Stimulated activated CD8-positive, alpha-beta memory T cell treated with anti-CD3 and anti-CD28 coated beads, Interleukin-4, amount 100 ng/mL, for 4 hours (primary cell): ENCODE measurements at regions not wholly inside any gene's neighbourhood (a gene's known extent, or its start where the extent isn't known, plus 50 kb on each side); places are given as distances from the start of the nearest gene placed in this dataset.
"Not testable (repeated sequence)": the region's sequence is repeated elsewhere in the genome, so short reads cannot be mapped to it uniquely, and the experiment has no call there.

ENCODE experiments used
- DNase-seq, 2 donors: peaks; one replicate each; pipeline ENCODE4 v3.0.0-alpha.2; 2020; ENCODE audit warnings: low read depth in 2 of 2, low spot score in 1 of 2

DNA sequence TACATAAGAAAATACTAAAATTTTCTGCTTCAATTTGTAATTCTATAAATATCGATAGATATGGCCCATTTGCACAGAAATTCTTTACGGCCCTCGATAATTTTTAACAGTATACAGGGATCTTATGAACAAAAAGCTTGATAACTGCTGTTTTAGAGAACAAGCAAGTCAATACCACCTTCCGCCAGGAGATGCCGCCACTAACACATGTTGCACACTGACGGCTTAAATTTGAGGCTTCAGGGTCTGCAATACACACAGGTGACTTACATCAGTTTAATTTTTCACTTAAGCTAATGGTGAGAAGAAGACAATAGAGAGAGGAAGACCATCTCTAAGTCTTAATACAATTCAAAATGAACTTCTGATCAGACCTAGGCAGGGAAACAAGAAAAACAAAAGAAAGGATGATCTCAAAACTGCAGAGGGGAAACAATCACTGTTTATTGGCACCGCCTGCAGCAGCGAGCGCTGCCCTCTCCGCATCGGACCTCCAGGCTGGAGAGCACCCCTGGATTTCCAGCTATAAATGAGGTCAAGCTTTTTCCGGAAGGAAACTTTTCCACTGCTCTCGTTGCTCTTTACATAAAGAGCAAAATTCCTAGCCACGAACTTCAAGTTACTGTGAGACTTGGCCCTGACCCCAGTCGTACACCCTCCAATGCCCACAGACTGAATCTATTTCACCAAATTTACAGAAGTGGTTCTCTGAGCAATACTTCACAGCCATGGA is 53.9 kb downstream of the OTOR start:
- DNase-seq = peak in 1 of 2 donors; percentile 25

DNA sequence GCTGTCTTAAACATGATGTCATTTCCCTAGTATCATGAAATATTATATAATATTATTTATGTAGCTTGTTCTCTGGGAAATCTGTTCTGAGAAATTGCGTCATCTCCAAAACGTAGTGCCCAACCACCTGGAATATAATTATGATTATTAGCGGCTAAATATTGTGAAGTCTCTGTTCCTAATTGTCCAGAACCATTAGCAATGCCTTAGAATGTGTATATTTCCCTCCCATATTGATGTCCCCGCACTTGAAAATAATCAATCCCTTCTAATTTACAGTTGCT is 54.4 kb downstream of the OTOR start:
- no peak for DNase-seq

DNA sequence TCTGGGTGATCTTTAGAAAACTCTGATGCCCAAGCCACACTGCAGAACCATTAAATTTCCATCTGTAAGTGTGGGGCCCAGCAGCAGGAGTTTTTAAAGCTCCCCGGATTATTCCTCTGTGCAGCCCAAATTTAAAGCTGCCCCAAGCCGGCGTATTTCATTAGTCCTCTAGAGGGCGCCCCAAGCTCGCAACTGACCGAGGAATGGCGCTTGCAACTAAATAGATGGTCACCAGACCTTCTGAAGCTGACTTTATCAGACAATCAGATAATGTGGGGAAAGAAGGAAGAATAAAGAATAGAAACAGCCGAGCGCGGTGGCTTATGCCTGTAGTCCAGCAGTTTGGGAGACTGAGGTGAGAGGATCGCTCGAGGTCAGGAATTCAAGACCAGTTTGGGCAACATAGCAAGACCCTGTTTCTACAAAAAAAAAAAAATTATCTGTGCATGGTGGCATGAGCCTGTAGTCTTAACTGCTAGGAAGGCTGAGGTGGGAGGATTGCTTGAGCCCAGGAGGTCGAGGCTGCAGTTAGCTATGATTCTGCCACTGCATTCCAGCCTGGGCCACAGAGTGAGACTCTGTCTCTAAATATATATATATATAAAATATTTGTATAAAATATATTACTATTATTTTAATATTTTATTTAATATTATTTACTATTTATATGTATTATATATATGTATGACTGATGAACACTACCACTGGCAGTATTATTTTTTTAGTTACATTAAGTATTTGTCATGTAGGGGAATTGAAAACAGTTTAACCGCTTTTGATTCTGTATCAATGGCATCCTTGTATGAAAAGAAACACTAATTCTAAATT is 56.0 kb downstream of the OTOR start:
- no peak for DNase-seq

DNA sequence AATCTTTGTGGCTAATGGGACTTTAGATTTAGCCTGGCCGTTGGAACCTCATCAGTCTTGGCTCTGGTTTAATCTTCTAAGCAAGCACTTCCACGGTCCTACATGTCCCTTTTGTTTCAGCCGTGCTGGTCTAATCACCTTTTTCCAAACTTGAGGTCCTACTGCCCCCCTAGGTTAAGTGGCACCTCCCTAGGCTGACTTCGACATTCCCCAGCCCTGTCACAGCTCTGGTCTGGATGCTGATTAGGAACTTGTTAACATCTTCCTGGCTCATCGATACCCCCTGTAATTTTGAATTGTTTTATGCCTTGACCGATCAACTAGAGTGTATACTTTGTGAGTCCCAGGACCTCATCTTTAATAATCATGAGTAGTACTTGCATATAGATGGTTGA is 56.6 kb downstream of the OTOR start:
- no peak for DNase-seq

DNA sequence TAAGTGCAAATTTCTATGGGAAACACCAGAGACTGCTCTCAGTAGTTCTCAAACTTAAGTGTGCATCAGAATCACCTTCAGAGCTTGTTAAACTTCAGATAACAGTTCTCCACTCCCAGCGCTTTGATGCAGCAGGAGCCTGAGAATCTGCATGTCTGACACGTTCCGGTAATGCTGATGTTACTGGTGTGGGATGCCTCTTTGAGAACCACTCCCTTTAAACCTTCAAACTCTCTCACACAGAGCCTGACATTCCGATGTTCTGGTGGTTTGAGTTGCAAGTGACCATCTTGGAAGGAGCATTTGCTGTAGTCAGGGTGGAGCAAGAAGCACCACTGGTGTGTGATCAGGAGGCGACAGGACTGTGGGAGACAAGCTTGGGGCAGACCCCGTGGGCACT is 57.9 kb downstream of the OTOR start:
- no peak for DNase-seq

DNA sequence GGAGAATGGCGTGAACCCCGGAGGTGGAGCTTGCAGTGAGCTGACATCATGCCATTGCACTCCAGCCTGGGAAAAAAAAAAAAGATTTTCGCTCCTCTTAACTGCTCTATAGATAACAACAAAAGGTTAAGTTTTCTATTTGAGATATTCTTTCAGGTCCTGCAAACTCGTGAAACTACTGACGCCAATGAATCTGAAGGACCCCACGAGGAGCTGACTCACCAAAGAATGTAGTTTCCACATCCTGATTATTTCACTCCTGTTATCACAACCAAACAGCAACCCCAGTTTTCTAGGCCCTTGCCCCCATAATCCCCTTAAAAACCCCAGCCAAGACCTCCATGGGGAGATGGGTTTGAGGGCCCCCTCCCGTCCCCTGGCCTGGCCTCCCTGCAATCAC is 58.7 kb downstream of the OTOR start:
- DNase-seq = no peak

DNA sequence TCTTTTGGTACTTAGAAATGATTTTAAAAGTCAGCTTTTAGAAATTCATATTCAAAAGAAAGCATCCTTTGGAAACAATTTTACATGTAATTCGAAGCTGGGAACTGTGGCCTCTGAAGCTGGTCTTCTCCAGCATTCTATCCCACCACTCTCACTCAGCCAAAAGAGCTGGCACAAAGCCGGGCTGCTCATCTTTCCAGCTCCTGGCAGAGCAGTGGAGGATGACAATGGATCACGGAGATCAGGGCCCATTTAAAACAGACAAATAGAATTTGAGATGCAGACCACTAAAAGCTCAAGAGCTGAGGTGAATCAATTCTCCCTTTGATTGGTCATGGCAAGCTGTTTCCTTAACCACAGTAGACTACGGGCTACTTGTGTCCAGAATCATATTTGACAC is 60.6 kb downstream of the OTOR start:
- DNase-seq = no peak

DNA sequence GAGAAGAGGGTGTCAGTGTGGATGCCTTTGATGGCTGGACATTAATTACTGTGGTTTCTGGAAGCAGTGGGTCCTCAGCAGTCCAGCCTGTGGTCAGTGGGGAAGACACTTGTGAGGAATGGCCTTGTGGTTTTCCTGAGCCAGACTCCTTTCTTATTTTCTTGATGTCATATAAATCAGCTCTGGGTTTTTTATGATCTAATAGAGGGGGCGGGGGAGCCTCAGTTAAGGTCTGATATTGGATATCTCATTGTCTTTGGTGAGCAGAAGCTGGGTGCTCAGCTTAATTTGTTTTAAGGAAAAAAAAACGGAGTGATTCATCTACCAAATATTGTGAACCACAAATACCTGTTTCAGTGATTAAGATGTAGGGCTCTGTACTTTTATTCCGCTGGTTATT is 62.1 kb downstream of the OTOR start:
- no peak for DNase-seq

DNA sequence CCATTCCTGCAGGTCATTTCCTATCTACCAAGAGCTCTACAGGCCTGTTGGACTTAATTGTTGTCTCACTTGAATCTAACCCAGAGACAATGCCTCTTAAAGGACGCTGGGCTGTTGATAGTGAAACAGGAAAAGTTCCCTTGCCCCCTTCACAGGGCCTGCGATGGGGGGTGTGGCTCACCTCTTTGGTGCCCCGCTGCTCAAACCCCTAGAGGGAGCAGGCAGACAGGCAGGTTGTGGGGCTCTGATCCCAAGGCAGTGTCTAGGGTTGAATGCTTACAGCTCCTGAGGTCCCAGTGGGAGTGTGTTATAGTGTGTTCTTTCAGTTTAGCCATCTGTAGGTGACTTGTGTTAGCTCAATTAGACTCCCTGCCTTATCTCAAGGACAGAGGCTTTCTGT is 68.0 kb downstream of the OTOR start:
- DNase-seq = no peak

DNA sequence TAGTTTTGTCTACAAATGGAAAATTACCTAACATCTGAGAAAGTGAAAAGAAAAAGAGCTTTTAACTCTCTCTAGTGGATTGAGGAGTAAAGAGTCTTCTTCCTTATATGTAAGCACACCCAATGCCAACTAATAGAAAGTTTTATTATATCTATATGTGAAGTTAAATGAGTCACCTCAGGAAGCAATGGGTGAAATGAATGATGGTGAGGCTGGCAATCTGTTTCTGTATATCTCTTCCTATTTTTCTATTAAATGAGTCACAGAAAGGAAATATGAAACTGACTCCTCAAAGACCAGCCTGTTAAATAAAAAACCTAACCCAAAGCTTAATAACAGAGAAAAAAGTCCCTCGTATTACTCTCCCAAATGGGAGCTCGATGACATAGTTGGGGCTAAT is 71.3 kb downstream of the OTOR start:
- no peak for DNase-seq

DNA sequence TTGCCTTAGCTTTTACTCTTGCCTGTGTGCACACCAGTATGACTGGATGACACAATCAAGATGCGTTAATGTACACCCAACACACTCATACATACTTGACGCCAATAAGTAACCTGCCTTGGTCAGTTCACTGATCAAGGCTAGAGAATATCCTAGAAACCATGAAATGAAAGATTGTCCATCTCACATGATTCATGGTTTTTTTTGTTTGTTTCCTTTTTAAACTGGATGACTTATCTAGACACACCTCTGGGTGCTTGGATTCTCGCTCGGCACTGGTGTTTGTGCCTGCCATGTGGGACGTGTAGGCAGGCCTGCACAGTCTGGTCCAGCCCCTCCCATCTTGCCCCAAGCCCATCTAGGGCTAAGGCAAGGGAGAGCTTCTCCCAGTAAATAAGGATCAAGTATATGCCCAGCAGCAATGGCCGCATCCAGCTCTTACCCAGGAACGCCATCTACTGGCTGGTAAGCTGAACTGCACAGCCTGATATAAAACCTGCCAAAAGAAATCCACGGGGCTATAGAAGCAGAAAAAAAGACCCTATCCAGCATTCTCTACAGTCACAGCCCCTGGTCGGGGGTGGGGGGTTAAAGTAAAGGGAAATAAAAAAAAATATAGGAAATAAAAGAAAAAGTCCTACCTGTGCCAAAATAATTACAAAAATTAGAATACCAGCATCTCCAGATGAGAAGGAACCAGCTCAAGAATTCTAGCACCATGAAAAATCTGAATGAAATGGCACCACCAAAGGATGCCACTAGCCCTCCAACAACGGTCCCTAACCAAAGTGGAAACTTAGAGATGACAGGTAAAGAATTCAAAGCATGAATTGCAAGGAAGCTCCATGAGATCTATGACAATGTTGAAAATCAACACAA is 73.3 kb downstream of the OTOR start:
- no peak for DNase-seq

DNA sequence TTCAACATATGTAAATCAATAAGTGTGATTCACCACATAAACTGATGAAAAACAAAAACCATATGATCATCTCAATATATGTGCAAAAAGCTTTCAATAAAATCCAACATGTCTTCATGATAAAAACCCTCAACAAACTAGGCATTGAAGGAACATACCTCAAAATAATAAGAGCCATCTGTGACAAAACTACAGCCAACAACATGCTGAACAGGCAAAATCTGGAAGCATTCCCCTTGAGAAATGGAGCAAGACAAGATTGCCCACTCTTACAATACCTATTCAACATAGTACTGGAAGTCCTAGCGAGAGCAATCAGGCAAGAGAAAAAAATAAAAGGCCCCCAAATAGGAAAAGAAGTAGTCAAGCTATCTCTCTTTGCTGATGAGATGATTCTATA is 76.5 kb downstream of the OTOR start:
- DNase-seq = no peak

DNA sequence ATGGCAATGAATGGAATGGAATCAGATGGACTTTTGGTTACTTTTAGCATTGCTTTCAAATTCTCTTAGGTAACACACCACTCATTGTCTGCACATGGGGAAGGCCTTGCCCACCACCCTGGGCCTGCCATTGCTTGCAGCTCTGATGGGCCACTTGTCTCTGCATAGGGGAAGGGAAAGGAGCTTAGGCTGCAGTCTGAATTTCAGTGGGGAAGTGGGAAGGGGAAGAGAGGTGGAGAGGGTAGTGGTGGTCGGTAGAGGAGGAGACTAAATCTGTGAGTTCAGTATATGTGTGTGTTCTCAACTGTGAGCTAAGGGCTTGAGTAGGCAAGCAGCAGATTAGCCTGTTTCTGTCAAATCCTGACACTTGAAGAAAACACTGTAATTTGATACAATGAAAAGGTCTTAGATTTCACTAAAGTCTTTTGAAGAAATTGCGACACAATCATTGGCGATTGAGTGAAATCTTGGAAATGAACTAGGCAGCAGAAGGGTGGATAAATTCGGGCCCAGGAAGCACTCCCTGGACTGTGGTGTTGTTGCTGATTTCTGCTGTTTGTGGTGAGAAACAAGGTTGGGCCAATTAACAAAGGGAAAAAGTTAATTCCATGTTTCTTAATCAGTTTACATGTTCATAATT is 80.6 kb downstream of the OTOR start:
- DNase-seq = no peak

DNA sequence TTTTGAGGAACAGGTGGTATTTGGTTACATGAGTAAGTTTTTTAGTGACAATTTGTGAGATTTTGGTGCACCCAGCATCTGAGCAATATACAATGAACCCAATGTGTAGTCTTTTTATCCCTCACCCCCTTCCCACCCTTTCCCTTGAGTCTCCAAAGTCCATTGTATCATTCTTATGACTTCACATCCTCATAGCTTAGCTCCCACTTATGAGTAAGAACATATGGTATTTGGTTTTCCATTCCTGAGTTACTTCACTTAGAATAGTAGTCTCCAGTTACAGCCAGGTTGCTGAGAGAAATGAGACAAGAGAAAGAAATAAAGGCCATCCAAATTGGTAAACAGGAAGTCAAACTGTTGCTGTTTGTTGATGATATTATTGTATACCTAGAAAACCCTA is 87.5 kb downstream of the OTOR start:
- not testable (repeated sequence) for DNase-seq

DNA sequence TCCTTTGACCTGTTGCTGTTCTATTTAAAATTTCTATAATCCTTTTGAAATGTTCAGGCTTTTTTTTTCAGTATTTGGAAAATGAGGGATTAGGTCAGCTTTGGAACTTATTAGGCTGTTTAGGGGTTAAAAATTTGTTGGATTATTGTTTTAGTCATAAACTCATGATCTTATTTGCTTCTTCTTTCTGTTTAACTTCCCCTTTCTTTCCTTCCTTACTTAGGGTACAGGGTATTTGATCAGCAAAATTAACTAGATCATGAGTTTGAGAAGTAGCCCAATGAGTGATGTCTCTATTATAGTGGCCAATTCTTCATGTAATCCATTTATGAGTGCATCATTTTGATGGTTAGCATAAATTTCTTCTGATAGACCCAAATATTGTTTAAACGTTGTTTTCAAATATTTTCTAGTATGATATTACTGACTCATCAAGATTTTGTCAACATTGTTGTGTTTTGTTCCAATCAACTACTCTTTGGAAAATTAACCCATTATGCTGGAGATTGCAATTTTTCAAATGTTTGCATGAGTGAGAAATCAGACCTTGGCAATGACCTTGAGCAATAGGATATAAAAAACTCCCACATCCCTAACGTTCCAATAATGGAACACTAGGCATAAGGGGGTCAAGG is 94.4 kb downstream of the OTOR start:
- DNase-seq = no peak

DNA sequence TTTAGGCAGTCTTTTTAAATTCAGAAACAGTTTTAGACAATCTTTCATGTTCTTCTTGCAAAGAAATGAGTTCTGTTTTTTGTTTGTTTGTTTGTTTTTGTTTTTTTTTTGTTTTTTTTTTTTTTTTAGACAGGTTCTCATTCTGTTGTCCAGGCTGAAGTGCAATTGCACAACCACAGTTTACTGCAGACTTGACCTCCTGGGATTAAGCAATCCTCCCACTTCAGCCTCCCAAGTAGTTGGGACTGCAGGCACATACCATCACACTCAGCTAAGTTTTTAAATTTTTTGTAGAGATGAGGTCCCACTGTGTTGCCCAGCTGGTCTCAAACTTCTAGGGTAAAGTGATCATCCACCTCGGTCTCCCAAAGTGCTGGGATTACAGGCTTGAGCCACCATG is 96.2 kb downstream of the OTOR start:
- no peak for DNase-seq

DNA sequence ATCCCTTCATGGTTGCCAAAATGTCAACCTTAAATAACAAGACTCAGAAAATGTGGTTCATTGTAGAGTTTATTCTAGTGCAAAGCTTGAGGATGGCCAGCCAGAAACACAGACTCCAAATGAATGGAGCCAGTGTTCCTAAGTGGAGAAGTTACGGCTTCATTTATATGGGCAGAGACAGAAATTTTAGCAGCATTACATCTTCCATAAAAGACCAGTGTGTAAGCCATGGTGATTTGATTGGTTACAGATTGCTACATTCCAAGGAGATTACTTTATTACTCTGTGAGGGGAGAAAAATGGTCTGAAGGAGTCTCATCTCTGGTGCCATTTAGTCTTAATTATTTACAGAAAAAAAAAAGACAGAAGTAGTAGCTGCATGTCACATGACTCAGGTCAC is 97.8 kb downstream of the OTOR start:
- DNase-seq = no peak

DNA sequence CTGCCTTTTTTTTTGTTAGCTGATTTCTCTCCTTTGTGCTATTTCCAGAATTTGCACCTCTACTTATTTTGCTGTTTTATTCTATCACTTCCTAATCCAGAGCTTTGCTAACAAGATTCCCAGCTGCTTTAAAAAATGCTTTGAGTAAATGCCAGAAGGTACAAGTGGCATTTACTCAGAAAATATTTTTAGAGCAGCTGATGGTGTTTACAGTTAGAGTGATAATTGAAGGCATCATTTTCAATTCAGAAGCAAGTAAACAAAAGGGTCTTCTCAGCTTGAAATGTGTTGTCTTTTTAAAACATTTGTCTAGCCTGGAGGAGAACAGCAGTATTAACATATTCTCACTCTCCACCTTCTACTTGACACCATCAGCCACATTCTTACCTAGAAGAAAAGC is 99.9 kb downstream of the OTOR start:
- DNase-seq = no peak

DNA sequence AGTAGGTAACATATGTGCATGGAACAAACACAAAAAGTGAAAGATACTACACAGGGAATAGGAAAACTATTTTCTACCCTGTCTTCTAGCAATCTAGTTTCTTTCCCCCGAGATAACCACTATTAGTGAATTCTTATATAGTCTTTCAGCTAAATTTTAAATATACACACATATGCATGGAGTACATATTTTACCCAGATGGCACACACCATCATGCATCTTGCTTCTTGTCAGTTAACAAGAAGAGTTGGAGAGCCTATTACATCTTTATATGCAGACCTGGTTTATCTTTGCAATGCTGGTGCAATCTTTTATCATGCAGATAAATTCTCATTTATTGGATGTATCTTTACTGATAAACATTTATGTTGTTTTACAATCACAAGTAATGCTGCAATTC is 100.4 kb downstream of the OTOR start:
- DNase-seq = no peak

DNA sequence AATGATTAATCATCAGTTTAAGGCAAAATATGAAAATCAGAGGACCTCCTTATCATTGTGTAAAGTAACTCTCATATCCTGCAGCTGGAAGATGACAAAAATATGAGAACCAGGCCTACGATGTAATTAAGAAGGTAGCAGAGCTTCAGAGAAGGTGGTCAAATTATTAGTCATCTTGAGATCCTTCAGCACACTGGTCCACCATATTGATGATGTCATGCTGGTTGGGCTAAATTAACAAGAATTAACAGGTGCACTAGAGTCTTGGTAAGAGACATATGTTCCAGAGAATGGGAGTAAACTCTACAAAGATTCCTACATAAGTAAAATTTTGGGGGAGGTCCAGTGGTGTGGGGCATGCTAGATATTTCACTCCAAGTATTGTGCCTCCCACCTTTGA is 112.8 kb downstream of the OTOR start:
- no peak for DNase-seq

DNA sequence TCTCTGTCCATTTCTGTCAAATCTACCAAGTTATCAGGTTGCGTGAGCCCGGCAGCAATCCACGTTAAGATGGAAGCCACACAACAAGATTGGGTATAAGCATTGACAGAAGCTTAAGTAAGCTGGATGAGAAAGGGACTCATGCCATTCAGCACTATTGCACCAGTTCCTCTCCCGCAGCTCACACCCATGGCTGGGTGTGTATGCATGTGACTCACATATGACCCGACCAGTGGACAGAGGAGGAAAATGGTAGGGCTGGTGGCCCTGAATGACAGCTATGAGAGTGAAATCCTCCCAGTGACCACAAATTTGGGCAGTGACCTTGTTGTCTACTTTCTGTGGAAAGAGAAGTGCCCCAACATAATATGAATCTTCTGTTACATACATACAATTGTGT is 113.5 kb downstream of the OTOR start:
- no peak for DNase-seq
